ENCODE measurements at regions not wholly inside any gene's neighbourhood (a gene's known extent, or its start where the extent isn't known, plus 50 kb on each side); places are given as distances from the start of the nearest gene placed in this dataset.

DNA sequence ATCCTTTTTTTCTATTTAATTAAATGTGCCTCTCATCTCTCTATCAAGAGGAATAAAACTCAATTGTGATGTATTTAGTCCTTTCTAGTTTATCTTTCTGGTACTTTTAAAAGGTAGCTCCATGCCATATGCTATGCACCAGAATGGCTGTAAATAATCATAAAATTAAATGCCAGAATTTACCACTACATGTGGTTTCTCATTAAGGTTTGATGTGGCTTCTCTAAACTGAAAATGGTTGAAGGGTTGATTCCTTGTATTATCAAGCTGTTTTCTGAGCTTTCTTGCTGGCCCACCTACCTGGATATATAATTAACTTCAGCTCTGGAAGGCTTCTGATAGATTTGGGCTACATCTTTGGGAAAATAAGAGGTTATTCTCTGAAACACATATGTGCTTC lies 171.9 kb upstream of the RHOBTB1 start:
- no peaks in the 10 kb centered on the region for H3K9me3 ChIP-seq (ENCODE audit: control insufficient read depth, low read length)
- H3K4me3 ChIP-seq (ENCODE audit: insufficient read depth, low read depth, low read length): no peak overlapping the region
- H3K27me3 ChIP-seq (ENCODE audit: control insufficient read depth, insufficient read depth, low read length, poor library complexity, severe bottlenecking): no peaks in the 10 kb centered on the region
- H3K36me3 ChIP-seq (ENCODE audit: control insufficient read depth, insufficient read depth, low read length): no peaks in the 10 kb centered on the region
- no peak overlapping the region for H3K27ac ChIP-seq (ENCODE audit: insufficient read depth, low read depth, low read length, poor library complexity, severe bottlenecking)
- H3K4me1 ChIP-seq (ENCODE audit: control insufficient read depth, insufficient read depth, low read length): no peaks in the 10 kb centered on the region

DNA sequence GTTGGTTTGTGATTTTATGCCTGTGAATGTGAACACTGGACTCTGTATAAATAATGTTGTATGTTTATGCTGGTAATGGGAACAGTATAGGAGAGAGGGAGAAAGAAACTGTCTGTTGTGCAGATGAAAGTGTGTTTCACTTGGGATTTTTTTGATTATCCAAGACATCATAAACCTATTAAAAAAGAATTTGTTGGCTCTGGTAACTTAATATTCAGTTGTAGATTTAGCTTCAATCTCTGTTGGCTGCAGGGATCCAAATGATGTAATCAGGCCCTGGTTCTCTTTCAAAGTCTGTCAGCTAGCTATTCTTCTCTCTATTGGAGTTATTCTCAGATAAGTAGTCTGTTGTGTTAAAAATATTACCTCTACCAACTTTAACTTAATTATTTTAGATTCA lies 168.8 kb upstream of the RHOBTB1 start:
- no peak overlapping the region for H3K27ac ChIP-seq (ENCODE audit: insufficient read depth, low read depth, low read length, poor library complexity, severe bottlenecking)
- no peaks in the 10 kb centered on the region for H3K9me3 ChIP-seq (ENCODE audit: control insufficient read depth, low read length)
- no peaks in the 10 kb centered on the region for H3K4me1 ChIP-seq (ENCODE audit: control insufficient read depth, insufficient read depth, low read length)
- H3K27me3 ChIP-seq (ENCODE audit: control insufficient read depth, insufficient read depth, low read length, poor library complexity, severe bottlenecking): no peaks in the 10 kb centered on the region
- no peaks in the 10 kb centered on the region for H3K36me3 ChIP-seq (ENCODE audit: control insufficient read depth, insufficient read depth, low read length)
- H3K4me3 ChIP-seq (ENCODE audit: insufficient read depth, low read depth, low read length): no peak overlapping the region

DNA sequence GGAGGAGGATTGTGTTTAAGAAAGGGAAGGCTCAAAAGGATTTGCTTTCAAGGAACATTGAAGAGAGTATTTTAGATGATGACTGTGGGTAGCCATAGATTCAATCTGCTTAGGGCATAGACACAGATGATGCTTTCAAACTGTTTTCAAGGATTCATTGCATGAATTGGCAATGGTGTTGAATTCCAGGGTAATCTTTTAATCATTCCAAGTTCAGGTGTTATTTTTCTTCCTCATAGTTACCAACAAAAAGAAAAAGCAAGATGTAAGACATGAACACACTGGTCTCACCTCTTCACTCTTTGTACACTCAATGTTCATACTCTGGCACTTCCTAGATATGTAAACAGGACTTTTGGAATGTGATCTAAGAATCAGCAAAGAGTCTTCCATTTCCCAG lies 167.0 kb upstream of the RHOBTB1 start:
- Histone ChIP-seq H3K36me3 (ENCODE audit: control insufficient read depth, insufficient read depth, low read length) (no peaks in the 10 kb centered on the region), H3K9me3 (ENCODE audit: control insufficient read depth, low read length) (no peaks in the 10 kb centered on the region), H3K4me3 (ENCODE audit: insufficient read depth, low read depth, low read length) (no peak overlapping the region), H3K27ac (ENCODE audit: insufficient read depth, low read depth, low read length, poor library complexity, severe bottlenecking) (no peak overlapping the region), H3K4me1 (ENCODE audit: control insufficient read depth, insufficient read depth, low read length) (no peaks in the 10 kb centered on the region), H3K27me3 (ENCODE audit: control insufficient read depth, insufficient read depth, low read length, poor library complexity, severe bottlenecking) (no peaks in the 10 kb centered on the region)

DNA sequence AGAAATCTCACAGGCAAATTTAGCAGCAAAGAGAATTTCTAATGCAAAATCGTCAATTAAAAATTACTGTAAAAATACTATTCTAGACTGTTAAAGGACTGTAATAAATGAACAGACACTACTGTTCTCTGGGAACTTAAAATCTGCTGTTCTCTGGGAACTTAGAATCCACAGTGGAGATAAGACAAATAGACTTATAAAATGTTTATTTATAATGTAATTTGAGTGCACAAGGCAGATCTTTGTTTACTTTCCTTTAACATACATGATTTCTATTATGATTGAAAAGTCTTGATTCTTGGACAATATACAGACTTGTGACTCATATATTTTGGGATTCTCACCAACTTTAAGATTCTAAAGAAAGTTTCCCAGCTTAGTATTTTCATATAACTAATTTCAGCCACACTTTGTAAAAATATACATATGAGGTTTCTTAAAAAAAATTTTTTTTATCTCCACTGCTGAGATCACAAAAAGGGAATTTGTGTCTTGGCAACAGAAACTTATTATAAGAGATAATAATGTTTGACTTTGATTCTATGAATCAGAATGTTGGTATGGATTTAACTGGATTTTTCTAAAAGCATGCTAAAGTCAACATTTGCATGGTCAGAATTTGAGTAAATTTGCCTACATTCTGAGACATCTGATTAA lies 166.3 kb upstream of the RHOBTB1 start:
- Histone ChIP-seq H3K27me3 (ENCODE audit: control insufficient read depth, insufficient read depth, low read length, poor library complexity, severe bottlenecking) (no peaks in the 10 kb centered on the region), H3K4me3 (ENCODE audit: insufficient read depth, low read depth, low read length) (no peak overlapping the region), H3K4me1 (ENCODE audit: control insufficient read depth, insufficient read depth, low read length) (no peaks in the 10 kb centered on the region), H3K27ac (ENCODE audit: insufficient read depth, low read depth, low read length, poor library complexity, severe bottlenecking) (no peak overlapping the region), H3K9me3 (ENCODE audit: control insufficient read depth, low read length) (no peaks in the 10 kb centered on the region), H3K36me3 (ENCODE audit: control insufficient read depth, insufficient read depth, low read length) (no peaks in the 10 kb centered on the region)
- no CpG with 5 or more reads among the region's 1 CpG for WGBS, 2 experiments

DNA sequence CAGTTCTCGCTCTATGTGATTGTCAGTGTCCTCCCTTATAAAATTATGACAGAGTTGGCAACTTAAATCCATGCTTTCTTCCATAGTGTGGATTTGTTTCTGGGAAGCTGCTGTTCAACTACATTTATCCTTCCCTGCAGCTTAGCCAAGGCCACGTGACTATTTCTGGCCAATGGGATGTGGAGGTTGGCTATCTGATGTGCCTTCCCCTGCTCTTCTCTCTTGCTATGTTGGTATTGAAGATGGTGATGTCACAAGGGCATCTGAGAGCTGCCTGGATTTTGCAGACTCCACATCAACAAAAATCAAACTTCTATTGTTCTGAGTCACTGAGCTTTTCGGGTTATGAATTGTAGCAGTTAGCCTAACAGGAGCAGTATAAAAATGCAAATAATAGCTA lies 164.9 kb upstream of the RHOBTB1 start:
- H3K36me3 ChIP-seq (ENCODE audit: control insufficient read depth, insufficient read depth, low read length): no peaks in the 10 kb centered on the region
- H3K9me3 ChIP-seq (ENCODE audit: control insufficient read depth, low read length): no peaks in the 10 kb centered on the region
- H3K27ac ChIP-seq (ENCODE audit: insufficient read depth, low read depth, low read length, poor library complexity, severe bottlenecking): no peak overlapping the region
- no peak overlapping the region for H3K4me3 ChIP-seq (ENCODE audit: insufficient read depth, low read depth, low read length)
- no peaks in the 10 kb centered on the region for H3K4me1 ChIP-seq (ENCODE audit: control insufficient read depth, insufficient read depth, low read length)
- H3K27me3 ChIP-seq (ENCODE audit: control insufficient read depth, insufficient read depth, low read length, poor library complexity, severe bottlenecking): no peaks in the 10 kb centered on the region
- 90% methylated on average over 2 to 3 of the region's 3 CpGs for WGBS, 2 experiments

DNA sequence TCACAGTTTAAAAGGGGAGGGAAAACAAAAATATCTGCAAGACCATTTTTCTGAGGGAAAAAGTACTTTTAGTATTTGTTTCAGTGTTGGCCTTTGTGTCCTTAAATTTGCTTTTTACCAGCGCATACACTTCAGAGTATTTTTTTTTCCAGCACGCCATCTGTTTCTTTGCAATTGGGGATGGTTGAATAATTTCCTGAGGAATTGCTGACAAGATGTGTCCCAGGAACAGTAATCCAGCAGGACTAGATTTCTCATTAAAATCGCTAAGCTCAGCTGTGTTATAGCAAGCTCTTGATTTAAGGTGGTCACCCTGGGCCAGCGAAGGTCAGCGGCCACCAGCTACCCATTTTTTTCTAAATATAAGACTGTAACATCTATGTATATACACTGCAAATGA lies 156.9 kb upstream of the RHOBTB1 start:
- no peak overlapping the region for H3K27ac ChIP-seq (ENCODE audit: insufficient read depth, low read depth, low read length, poor library complexity, severe bottlenecking)
- no peaks in the 10 kb centered on the region for H3K36me3 ChIP-seq (ENCODE audit: control insufficient read depth, insufficient read depth, low read length)
- H3K4me1 ChIP-seq (ENCODE audit: control insufficient read depth, insufficient read depth, low read length): no peaks in the 10 kb centered on the region
- no peak overlapping the region for H3K4me3 ChIP-seq (ENCODE audit: insufficient read depth, low read depth, low read length)
- H3K9me3 ChIP-seq (ENCODE audit: control insufficient read depth, low read length): no peaks in the 10 kb centered on the region
- 92 to 96% methylated on average over 3 to 5 of the region's 5 CpGs for WGBS, 2 experiments
- H3K27me3 ChIP-seq (ENCODE audit: control insufficient read depth, insufficient read depth, low read length, poor library complexity, severe bottlenecking): no peaks in the 10 kb centered on the region

DNA sequence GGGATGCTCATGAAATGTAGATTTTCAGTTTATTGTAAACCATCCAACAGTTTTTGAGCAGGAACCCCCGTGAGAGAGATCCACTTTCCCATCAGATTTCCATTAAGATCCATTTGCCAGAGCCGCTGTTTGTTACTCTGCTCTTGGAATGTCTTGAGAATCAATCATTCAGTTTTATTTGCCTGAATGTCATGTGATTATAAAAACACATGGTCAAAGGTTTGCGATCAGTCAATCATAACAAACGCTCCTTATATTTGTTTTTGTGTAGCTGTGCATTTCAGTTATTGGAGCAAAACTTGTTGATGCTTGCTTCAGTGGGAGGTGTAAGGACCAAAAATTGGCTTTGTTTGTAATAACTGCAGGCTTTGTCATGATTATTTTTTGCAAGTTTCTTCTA lies 155.8 kb upstream of the RHOBTB1 start:
- WGBS, 2 experiments: 96 to 99% methylated on average over 4 of the region's 4 CpGs
- Histone ChIP-seq H3K27ac (ENCODE audit: insufficient read depth, low read depth, low read length, poor library complexity, severe bottlenecking) (no peak overlapping the region), H3K4me3 (ENCODE audit: insufficient read depth, low read depth, low read length) (no peak overlapping the region), H3K4me1 (ENCODE audit: control insufficient read depth, insufficient read depth, low read length) (no peaks in the 10 kb centered on the region), H3K36me3 (ENCODE audit: control insufficient read depth, insufficient read depth, low read length) (no peaks in the 10 kb centered on the region), H3K9me3 (ENCODE audit: control insufficient read depth, low read length) (no peaks in the 10 kb centered on the region), H3K27me3 (ENCODE audit: control insufficient read depth, insufficient read depth, low read length, poor library complexity, severe bottlenecking) (no peaks in the 10 kb centered on the region)

DNA sequence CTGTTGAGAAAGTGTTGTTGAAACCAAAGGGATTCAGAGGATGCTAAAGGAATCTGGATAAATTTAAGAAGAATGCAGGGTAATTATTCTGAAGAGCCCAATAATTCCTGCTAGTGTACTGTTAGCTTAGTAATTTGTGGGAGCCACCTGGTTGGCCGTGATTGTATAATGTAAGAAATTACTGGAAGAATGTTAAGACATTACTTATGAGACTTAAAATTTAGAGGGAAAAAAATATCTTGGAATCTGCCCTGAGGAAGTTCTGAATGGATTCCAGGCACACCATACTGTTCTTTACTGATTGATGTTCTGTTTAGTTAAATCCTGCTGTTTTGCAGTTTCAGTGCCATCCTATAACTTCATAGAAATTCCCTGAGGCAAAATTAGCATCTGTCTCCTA lies 155.0 kb upstream of the RHOBTB1 start:
- Histone ChIP-seq H3K9me3 (ENCODE audit: control insufficient read depth, low read length) (no peaks in the 10 kb centered on the region), H3K4me1 (ENCODE audit: control insufficient read depth, insufficient read depth, low read length) (no peaks in the 10 kb centered on the region), H3K36me3 (ENCODE audit: control insufficient read depth, insufficient read depth, low read length) (no peaks in the 10 kb centered on the region), H3K27me3 (ENCODE audit: control insufficient read depth, insufficient read depth, low read length, poor library complexity, severe bottlenecking) (no peaks in the 10 kb centered on the region), H3K27ac (ENCODE audit: insufficient read depth, low read depth, low read length, poor library complexity, severe bottlenecking) (no peak overlapping the region), H3K4me3 (ENCODE audit: insufficient read depth, low read depth, low read length) (no peak overlapping the region)
- WGBS, 2 experiments: 93 to 98% methylated on average over 1 of the region's 1 CpG

DNA sequence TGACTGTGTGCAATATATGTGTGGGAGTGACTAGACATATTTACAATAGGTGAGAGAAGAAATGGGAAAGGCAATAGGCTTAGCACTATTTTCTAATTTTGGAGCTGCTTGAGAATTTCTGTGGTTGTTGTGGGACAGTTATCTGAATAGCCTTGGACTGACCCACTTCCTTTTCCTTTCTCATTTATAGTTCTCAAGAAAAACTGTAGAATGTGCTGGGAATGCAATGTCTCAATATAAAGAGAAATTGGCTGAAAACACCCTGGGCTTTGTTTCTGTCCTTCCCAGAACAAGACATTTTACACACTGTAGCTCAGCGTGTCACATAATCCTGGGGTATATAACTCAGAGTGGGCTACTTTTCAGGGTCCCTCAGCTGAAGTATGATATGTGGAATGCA lies 153.0 kb upstream of the RHOBTB1 start:
- H3K9me3 ChIP-seq (ENCODE audit: control insufficient read depth, low read length): no peaks in the 10 kb centered on the region
- no peak overlapping the region for H3K27ac ChIP-seq (ENCODE audit: insufficient read depth, low read depth, low read length, poor library complexity, severe bottlenecking)
- WGBS, 2 experiments: 93 to 96% methylated on average over 1 of the region's 1 CpG
- H3K4me3 ChIP-seq (ENCODE audit: insufficient read depth, low read depth, low read length): no peak overlapping the region
- H3K4me1 ChIP-seq (ENCODE audit: control insufficient read depth, insufficient read depth, low read length): no peaks in the 10 kb centered on the region
- H3K27me3 ChIP-seq (ENCODE audit: control insufficient read depth, insufficient read depth, low read length, poor library complexity, severe bottlenecking): no peaks in the 10 kb centered on the region
- no peaks in the 10 kb centered on the region for H3K36me3 ChIP-seq (ENCODE audit: control insufficient read depth, insufficient read depth, low read length)

DNA sequence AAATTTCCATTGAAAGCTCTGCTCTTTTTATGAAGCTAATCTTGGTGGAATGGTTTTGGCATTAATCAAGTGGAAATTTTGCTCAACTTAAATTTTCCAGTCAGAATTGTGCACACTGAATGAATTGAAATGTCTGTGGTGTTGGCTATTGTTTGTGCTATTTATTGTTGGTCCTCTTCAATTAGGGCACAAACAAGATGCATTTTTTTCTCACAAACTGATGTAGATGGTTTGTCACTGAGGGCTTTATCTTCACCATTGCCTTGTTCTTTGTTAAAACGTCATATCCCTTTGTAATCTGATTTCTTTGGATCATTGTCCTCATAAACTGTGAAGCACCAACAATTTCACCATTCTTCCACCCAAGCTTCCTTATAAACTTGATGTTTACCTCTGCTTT lies 152.1 kb upstream of the RHOBTB1 start:
- Histone ChIP-seq H3K36me3 (ENCODE audit: control insufficient read depth, insufficient read depth, low read length) (no peaks in the 10 kb centered on the region), H3K27me3 (ENCODE audit: control insufficient read depth, insufficient read depth, low read length, poor library complexity, severe bottlenecking) (no peaks in the 10 kb centered on the region), H3K9me3 (ENCODE audit: control insufficient read depth, low read length) (no peaks in the 10 kb centered on the region), H3K27ac (ENCODE audit: insufficient read depth, low read depth, low read length, poor library complexity, severe bottlenecking) (no peak overlapping the region), H3K4me3 (ENCODE audit: insufficient read depth, low read depth, low read length) (no peak overlapping the region), H3K4me1 (ENCODE audit: control insufficient read depth, insufficient read depth, low read length) (no peaks in the 10 kb centered on the region)
- WGBS, 2 experiments: 87% methylated on average over 1 of the region's 1 CpG; no CpG with 5 or more reads in 1 of the 2 experiments

DNA sequence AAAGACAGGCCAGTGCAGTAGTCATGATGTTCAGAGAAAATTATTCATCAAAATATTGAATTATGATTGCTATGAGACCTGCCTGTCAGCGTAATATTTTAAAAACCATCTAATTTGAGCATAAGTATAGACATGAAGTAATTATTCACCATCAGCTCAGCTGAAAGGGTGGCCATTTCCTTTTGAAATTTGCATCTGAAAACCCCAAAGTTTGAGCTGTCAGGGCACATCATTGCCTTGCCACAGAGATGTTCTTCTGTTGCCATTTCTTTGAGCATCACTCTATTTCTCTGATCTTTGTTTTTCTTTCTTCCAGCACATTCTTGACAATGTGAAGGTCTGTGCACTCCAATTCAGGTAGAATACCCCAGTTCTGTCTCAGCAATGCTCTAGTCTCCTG lies 147.5 kb upstream of the RHOBTB1 start:
- 100% methylated on average over 1 of the region's 1 CpG; no CpG with 5 or more reads in 1 of the 2 experiments for WGBS, 2 experiments
- Histone ChIP-seq H3K27ac (ENCODE audit: insufficient read depth, low read depth, low read length, poor library complexity, severe bottlenecking) (no peak overlapping the region), H3K36me3 (ENCODE audit: control insufficient read depth, insufficient read depth, low read length) (no peaks in the 10 kb centered on the region), H3K9me3 (ENCODE audit: control insufficient read depth, low read length) (no peaks in the 10 kb centered on the region), H3K27me3 (ENCODE audit: control insufficient read depth, insufficient read depth, low read length, poor library complexity, severe bottlenecking) (no peaks in the 10 kb centered on the region), H3K4me3 (ENCODE audit: insufficient read depth, low read depth, low read length) (no peak overlapping the region), H3K4me1 (ENCODE audit: control insufficient read depth, insufficient read depth, low read length) (no peaks in the 10 kb centered on the region)

Data from ectodermal cell (in vitro differentiated cells).